OCI-LY3 (cell line): ENCODE measurements at regions not wholly inside any gene's neighbourhood (a gene's known extent, or its start where the extent isn't known, plus 50 kb on each side); places are given as distances from the start of the nearest gene placed in this dataset.
"Not testable (repeated sequence)": the region's sequence is repeated elsewhere in the genome, so short reads cannot be mapped to it uniquely, and the experiment has no call there.

Source experiments
- H2AFZ ChIP-seq: fragments of 200-600, 300-600 bp; shearing (Covaris generic); 2 replicates; pipeline ENCODE4 v1.6.0; 2014; ENCODE audit warnings: antibody characterized with exemption, low read depth, low read length
- H3K27ac ChIP-seq: fragments of 200-600, 300-600 bp; sonication (generic); 2 replicates; pipeline ENCODE4 v1.5.1; 2014; ENCODE audit warnings: mild to moderate bottlenecking, low read length, moderate library complexity, mixed read lengths
- H3K27me3 ChIP-seq: fragments of 200-600, 300-600 bp; sonication (generic); 2 replicates; pipeline ENCODE4 v1.6.1; 2014; ENCODE audit warnings: low read depth, low read length, mixed read lengths
- H3K36me3 ChIP-seq: fragments of 200-600, 300-600 bp; sonication (generic); replicated peaks from 2 replicates; pipeline ENCODE3; 2014; ENCODE audit warnings: low read depth, low read length, mixed read lengths
- H3K4me1 ChIP-seq: fragments of 300-600, 200-600 bp; sonication (generic); 2 replicates; pipeline ENCODE4 v1.6.1; 2014; ENCODE audit warnings: low read length, mixed read lengths
- H3K4me2 ChIP-seq: fragments of 200-600, 300-600 bp; sonication (generic); 2 replicates; pipeline ENCODE4 v1.6.1; 2014; ENCODE audit warnings: low read length, mixed read lengths
- H3K4me3 ChIP-seq: fragments of 300-600, 200-600 bp; sonication (generic); 2 replicates; pipeline ENCODE4 v1.5.1; 2014; ENCODE audit warnings: antibody characterized with exemption, mild to moderate bottlenecking, low read length, moderate library complexity
- H3K79me2 ChIP-seq: fragments of 300-600, 200-600 bp; shearing (Covaris generic); 2 replicates; pipeline ENCODE4 v1.6.1; 2014; ENCODE audit warnings: mild to moderate bottlenecking, low read length, mixed read lengths
- H3K9ac ChIP-seq: fragments of 300-600, 200-600 bp; shearing (Covaris generic); 2 replicates; pipeline ENCODE4 v1.6.0; 2014; ENCODE audit warnings: mild to moderate bottlenecking, low read length, moderate library complexity
- H3K9me3 ChIP-seq: fragments of 200-600, 300-600 bp; shearing (Covaris generic); 2 replicates; pipeline ENCODE4 v1.6.1; 2014; ENCODE audit warnings: low read length, mixed read lengths; ENCODE audit not compliant: insufficient read depth
- H4K20me1 ChIP-seq: fragments of 200-600, 300-600 bp; sonication (generic); 2 replicates; pipeline ENCODE4 v1.6.1; 2016; ENCODE audit warnings: low read length, mixed read lengths; ENCODE audit not compliant: insufficient read depth
- CTCF ChIP-seq: fragments of 200-600, 300-600 bp; sonication (generic); IDR thresholded peaks from 2 replicates; pipeline ENCODE4 v1.5.1; 2014; ENCODE audit warnings: antibody characterized with exemption, low read length, low read depth
- EZH2phosphoT487 ChIP-seq: fragments of 200-600 bp; shearing (Covaris generic); IDR thresholded peaks from 2 replicates; pipeline ENCODE4 v1.6.1; 2018; ENCODE audit warnings: antibody characterized with exemption, mixed run types, low read depth

GRCh38 chr4:154120690-154121345 lies 331.9 kb upstream of the SFRP2 start:
- Histone ChIP-seq H3K9ac (no peak overlapping the region), H3K4me2 (no peak overlapping the region), H3K4me3 (no peak overlapping the region), H4K20me1 (no peaks in the 10 kb centered on the region), H2AFZ (no peak overlapping the region), H3K36me3 (no peaks in the 10 kb centered on the region), H3K4me1 (no peaks in the 10 kb centered on the region), H3K27ac (no peak overlapping the region), H3K27me3 (no peaks in the 10 kb centered on the region), H3K79me2 (no peaks in the 10 kb centered on the region), H3K9me3 (no peaks in the 10 kb centered on the region)
- TF ChIP-seq EZH2phosphoT487 (no peak), CTCF (no peak)

- TF ChIP-seq CTCF (no peak), EZH2phosphoT487 (no peak)
- no peak overlapping the region for H3K4me2 ChIP-seq
- H3K27ac ChIP-seq = no peak overlapping the region
- H3K4me3 ChIP-seq = no peak overlapping the region
- H4K20me1 ChIP-seq = no peaks in the 10 kb centered on the region
- no peaks in the 10 kb centered on the region for H3K79me2 ChIP-seq
- H3K36me3 ChIP-seq = no peaks in the 10 kb centered on the region
- H3K27me3 ChIP-seq = no peaks in the 10 kb centered on the region
- no peaks in the 10 kb centered on the region for H3K4me1 ChIP-seq
- H2AFZ ChIP-seq = no peak overlapping the region
- no peak overlapping the region for H3K9ac ChIP-seq
- H3K9me3 ChIP-seq = no peaks in the 10 kb centered on the region
These were observed 331.3 kb upstream of the SFRP2 start for GRCh38 chr4:154120006-154120676.

- H3K4me1 ChIP-seq = no peaks in the 10 kb centered on the region
- H3K4me2 ChIP-seq = no peak overlapping the region
- H4K20me1 ChIP-seq = no peaks in the 10 kb centered on the region
- H3K4me3 ChIP-seq = no peak overlapping the region
- no peaks in the 10 kb centered on the region for H3K9me3 ChIP-seq
- no peaks in the 10 kb centered on the region for H3K27me3 ChIP-seq
- H3K27ac ChIP-seq = no peak overlapping the region
- H2AFZ ChIP-seq = no peak overlapping the region
- no peaks in the 10 kb centered on the region for H3K36me3 ChIP-seq
- TF ChIP-seq EZH2phosphoT487 = no peak
- no peak for TF ChIP-seq CTCF
- H3K9ac ChIP-seq = no peak overlapping the region
- no peaks in the 10 kb centered on the region for H3K79me2 ChIP-seq
These were observed 330.4 kb upstream of the SFRP2 start for GRCh38 chr4:154119317-154119716.

- H3K9me3 ChIP-seq, H3K4me2 ChIP-seq, H3K4me1 ChIP-seq, H2AFZ ChIP-seq, H3K9ac ChIP-seq, H3K27me3 ChIP-seq, H3K4me3 ChIP-seq, H3K36me3 ChIP-seq, H3K27ac ChIP-seq, H3K79me2 ChIP-seq, H4K20me1 ChIP-seq: not testable (repeated sequence)
These were observed 328.8 kb upstream of the SFRP2 start for GRCh38 chr4:154117726-154118125.
